Stimulated activated memory B cell treated with anti-CD40 and anti-IgM and Interleukin-4, amounts not matched to agents 10 μg/mL and 1 μg/mL and 100 μg/mL, for 72 hours (primary cell): ENCODE measurements at regions not wholly inside any gene's neighbourhood (a gene's known extent, or its start where the extent isn't known, plus 50 kb on each side); places are given as distances from the start of the nearest gene placed in this dataset.
"Not testable (repeated sequence)": the region's sequence is repeated elsewhere in the genome, so short reads cannot be mapped to it uniquely, and the experiment has no call there.

Experiments
- ATAC-seq: fragments of 150-1000 bp; cut with Tn5 transposase; 2 replicates; pipeline ENCODE4 v1.10.0; 2021
- H3K27ac Mint-ChIP-seq: one replicate; pipeline ENCODE4 v1.8.0; 2022; ENCODE audit warnings: mild to moderate bottlenecking, mixed read lengths
- H3K27me3 Mint-ChIP-seq: one replicate; pipeline ENCODE4 v1.8.0; 2022; ENCODE audit warnings: mixed read lengths
- H3K36me3 Mint-ChIP-seq: one replicate; pipeline ENCODE4 v1.8.0; 2022; ENCODE audit warnings: mixed read lengths
- H3K4me1 Mint-ChIP-seq: one replicate; pipeline ENCODE4 v1.8.0; 2022; ENCODE audit warnings: mixed read lengths
- H3K4me3 Mint-ChIP-seq: one replicate; pipeline ENCODE4 v1.8.0; 2022; ENCODE audit warnings: mild to moderate bottlenecking, moderate library complexity, mixed read lengths
- H3K9me3 Mint-ChIP-seq: one replicate; pipeline ENCODE4 v1.8.0; 2022; ENCODE audit warnings: mixed read lengths

DNA sequence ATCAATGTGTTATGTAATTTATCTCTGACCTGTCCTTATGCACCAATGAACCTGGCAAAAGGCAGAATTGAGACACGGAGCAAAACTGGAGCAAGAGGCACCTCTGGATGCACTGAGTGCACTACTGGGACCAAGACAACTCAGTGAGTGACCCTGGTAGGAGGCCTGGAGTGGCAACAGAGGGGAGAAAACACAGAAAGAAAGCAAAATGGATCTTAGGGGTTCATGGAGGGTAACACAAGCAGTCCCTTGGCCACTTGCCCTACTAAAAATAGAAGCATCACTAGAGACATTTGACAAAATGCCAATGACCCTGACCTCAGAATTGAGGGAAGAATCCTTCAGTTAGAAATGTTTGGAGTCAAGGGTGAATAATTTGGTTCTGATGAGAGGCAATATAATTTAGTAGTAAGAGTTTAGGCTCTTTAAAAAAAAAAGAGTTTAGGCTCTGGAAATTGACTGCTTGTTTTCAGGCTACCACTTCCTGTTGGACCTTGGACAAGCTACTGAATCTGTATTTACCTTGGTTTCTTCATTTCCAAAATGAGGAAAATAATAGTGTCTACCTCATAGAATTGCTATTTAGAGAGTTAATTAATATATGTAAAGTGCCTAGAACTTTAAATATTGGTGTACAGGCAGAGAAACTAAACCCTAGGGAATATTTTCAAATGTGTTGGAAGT lies 234.9 kb upstream of the TARS1 start:
- Mint-ChIP-seq H3K4me1 (no peaks in the 10 kb centered on the region), H3K4me3 (no peak overlapping the region), H3K27me3 (no peaks in the 10 kb centered on the region), H3K27ac (no peak overlapping the region), H3K9me3 (no peaks in the 10 kb centered on the region), H3K36me3 (no peaks in the 10 kb centered on the region)
- ATAC-seq, result no peak

DNA sequence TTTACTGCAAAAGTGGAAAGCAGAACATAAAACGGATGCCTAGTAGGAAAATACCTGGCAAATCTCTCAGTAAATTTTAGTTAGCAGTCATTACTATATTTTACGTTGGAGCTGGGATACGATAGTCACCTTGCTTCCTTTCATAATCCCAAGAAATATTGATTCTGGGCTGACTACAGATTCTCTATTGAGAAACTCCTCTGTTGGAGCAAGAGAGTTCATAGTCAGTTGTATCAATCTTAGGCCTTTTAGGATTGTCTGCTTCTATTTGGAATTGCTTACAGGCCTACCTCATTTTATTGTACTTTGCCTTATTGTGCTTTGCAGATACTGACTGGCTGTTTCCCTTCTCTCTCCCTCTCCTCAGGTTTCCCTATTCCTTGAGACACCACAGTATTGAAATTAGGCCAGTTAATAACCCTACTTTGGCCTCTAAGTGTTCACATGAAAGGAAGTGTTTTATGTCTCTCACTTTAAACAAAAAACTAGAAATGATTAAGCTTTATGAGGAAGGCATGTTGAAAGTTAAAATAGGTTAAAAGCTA lies 233.7 kb upstream of the TARS1 start:
- H3K4me3 Mint-ChIP-seq, result no peak overlapping the region
- H3K4me1 Mint-ChIP-seq, result no peaks in the 10 kb centered on the region
- no peaks in the 10 kb centered on the region for H3K9me3 Mint-ChIP-seq
- H3K27me3 Mint-ChIP-seq, result no peaks in the 10 kb centered on the region
- H3K36me3 Mint-ChIP-seq, result no peaks in the 10 kb centered on the region
- H3K27ac Mint-ChIP-seq, result no peak overlapping the region
- no peak for ATAC-seq

GRCh38 chr5:33209252-33209651 lies 231.5 kb upstream of the TARS1 start:
- H3K9me3 Mint-ChIP-seq, result no peaks in the 10 kb centered on the region
- no peak for ATAC-seq
- no peaks in the 10 kb centered on the region for H3K4me1 Mint-ChIP-seq
- no peak overlapping the region for H3K27ac Mint-ChIP-seq
- no peaks in the 10 kb centered on the region for H3K36me3 Mint-ChIP-seq
- H3K4me3 Mint-ChIP-seq, result no peak overlapping the region
- H3K27me3 Mint-ChIP-seq, result no peaks in the 10 kb centered on the region

DNA sequence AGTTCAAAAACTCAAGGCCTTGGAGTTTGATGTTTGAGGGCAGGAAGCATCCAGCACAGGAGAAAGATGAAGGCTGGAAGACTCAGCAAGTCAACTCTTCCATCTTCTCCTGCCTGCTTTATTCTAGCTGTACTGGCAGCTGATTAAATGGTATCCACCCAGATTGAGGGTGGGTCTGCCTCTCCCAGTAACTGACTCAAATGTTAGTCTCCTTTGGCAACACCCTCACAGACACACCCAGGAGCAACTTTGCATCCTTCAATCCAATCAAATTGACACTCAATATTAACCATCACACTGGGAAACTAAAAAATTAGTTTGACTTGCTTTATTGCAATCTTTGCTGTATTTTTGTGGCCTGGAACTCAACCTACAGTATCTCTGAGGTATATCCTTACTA lies 230.5 kb upstream of the TARS1 start:
- H3K9me3 Mint-ChIP-seq, H3K4me1 Mint-ChIP-seq, H3K36me3 Mint-ChIP-seq, ATAC-seq, H3K4me3 Mint-ChIP-seq, H3K27me3 Mint-ChIP-seq, H3K27ac Mint-ChIP-seq: not testable (repeated sequence)

- Mint-ChIP-seq H3K4me1 (no peaks in the 10 kb centered on the region), H3K36me3 (no peaks in the 10 kb centered on the region), H3K27ac (no peak overlapping the region), H3K9me3 (no peaks in the 10 kb centered on the region), H3K27me3 (no peaks in the 10 kb centered on the region), H3K4me3 (no peak overlapping the region)
- ATAC-seq, result no peak
Measured at GRCh38 chr5:33210978-33211377, 229.8 kb upstream of the TARS1 start.

GRCh38 chr5:33212439-33212838 lies 228.3 kb upstream of the TARS1 start:
- no peaks in the 10 kb centered on the region for H3K4me1 Mint-ChIP-seq
- H3K9me3 Mint-ChIP-seq, result no peaks in the 10 kb centered on the region
- no peak for ATAC-seq
- H3K27me3 Mint-ChIP-seq, result no peaks in the 10 kb centered on the region
- H3K36me3 Mint-ChIP-seq, result no peaks in the 10 kb centered on the region
- H3K4me3 Mint-ChIP-seq, result no peak overlapping the region
- no peak overlapping the region for H3K27ac Mint-ChIP-seq

DNA sequence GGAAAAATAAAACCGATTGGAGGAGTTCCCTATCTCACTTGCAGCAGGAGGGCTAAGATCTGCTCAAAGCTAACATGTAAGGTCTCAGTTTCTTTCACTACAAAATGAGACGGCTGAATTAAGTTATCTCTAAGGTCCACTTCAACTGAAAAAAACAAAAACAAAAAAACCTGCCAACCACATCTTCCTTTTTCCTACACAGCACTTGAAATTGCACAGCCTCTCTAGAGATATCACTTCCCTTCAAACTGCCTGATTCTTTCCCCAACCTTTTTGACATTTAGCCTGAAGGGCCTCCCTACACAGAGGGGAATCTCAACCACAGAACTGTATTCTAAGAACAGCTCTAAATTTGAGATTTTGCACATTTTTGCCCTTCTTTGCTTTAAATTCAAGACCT lies 227.9 kb upstream of the TARS1 start:
- no peak overlapping the region for H3K4me3 Mint-ChIP-seq
- H3K9me3 Mint-ChIP-seq, result no peaks in the 10 kb centered on the region
- no peaks in the 10 kb centered on the region for H3K36me3 Mint-ChIP-seq
- H3K27ac Mint-ChIP-seq, result no peak overlapping the region
- ATAC-seq, result no peak
- no peaks in the 10 kb centered on the region for H3K27me3 Mint-ChIP-seq
- no peaks in the 10 kb centered on the region for H3K4me1 Mint-ChIP-seq

DNA sequence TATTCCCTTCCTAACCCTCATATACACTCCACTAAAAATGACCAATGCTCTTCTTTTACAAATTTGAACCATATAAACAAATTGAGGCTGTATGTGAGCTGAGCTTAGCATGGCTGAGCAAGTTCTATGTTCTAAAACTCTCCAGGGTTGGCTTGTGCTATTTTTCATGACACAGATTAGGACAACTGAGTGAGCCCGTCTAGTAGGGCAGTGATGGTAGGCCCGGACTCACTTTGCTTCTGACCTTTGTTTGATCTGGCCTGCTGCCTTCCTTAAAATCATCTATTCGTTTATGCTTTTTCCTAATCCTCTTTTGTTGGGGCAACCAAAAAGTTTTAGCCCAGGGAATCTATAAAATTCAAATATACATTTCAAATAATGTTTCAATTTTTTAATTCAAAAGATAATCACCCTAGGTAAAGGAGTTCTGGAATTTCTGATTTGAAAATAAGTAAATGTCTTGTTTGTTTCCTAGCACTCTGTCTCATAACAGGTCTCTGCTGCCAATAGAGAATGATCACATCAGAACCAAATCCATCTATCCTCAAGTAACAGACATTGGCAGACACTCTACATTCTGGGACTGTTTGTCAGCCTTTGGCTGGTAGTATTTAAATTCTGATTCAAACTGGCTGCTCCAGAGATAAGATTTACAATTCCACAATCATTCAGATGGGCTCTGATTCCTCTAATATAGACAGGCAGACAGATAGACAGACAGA lies 217.0 kb upstream of the TARS1 start:
- Mint-ChIP-seq H3K4me3 (no peak overlapping the region), H3K36me3 (no peaks in the 10 kb centered on the region), H3K9me3 (peaks cover 4% of the 10 kb centered on the region), H3K27me3 (peaks cover 2% of the 10 kb centered on the region), H3K4me1 (no peaks in the 10 kb centered on the region), H3K27ac (no peak overlapping the region)
- ATAC-seq, result no peak

DNA sequence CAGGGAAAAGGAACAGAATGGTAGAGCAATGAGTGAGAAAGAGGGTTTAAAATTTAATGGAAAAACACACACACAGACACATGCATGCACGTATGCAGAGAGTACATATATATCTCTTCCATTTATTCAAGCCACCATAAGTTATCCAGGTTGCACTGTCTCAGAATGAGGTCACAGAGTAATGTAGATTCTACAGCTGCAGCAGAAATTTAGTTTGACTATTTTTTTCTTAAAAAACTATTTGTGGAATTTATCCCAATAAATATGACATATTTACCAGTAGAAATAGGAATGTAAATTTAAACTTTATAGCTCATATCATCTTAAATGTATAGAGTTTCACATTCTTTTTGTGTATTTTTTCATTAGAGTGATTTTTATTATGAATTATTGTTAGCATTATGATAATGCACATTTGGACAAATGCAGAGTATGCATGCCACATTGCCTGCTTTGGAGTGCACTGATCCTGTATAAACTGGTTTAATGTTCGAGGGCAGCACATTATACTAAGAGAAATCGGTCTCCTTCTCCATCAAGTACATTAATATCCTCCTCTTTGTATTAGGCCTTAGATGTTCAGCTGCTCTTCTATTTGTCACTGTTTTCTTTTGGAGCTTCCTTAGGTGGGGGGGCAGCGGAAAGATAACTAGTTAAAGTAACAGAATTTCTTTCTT lies 216.3 kb upstream of the TARS1 start:
- Mint-ChIP-seq H3K4me3 (no peak overlapping the region), H3K4me1 (no peaks in the 10 kb centered on the region), H3K9me3 (peaks cover 4% of the 10 kb centered on the region), H3K36me3 (no peaks in the 10 kb centered on the region), H3K27ac (no peak overlapping the region), H3K27me3 (peaks cover 9% of the 10 kb centered on the region)
- ATAC-seq, result no peak

GRCh38 chr5:33227247-33227646 lies 213.5 kb upstream of the TARS1 start:
- H3K36me3 Mint-ChIP-seq, result no peaks in the 10 kb centered on the region
- peaks cover 4% of the 10 kb centered on the region for H3K9me3 Mint-ChIP-seq

GRCh38 chr5:33227746-33228145 lies 213.0 kb upstream of the TARS1 start:
- Mint-ChIP-seq H3K4me3 (no peak overlapping the region), H3K27ac (no peak overlapping the region), H3K27me3 (peaks cover 9% of the 10 kb centered on the region), H3K4me1 (no peaks in the 10 kb centered on the region), H3K9me3 (peaks cover 4% of the 10 kb centered on the region), H3K36me3 (no peaks in the 10 kb centered on the region)
- ATAC-seq, result no peak

More at GRCh38 chr5:33227247-33227646, 213.5 kb upstream of the TARS1 start:
- ATAC-seq, result no peak
- H3K27me3 Mint-ChIP-seq, result peaks cover 9% of the 10 kb centered on the region
- no peaks in the 10 kb centered on the region for H3K4me1 Mint-ChIP-seq
- no peak overlapping the region for H3K27ac Mint-ChIP-seq
- H3K4me3 Mint-ChIP-seq, result no peak overlapping the region

GRCh38 chr5:33228149-33228548 lies 212.6 kb upstream of the TARS1 start:
- H3K27me3 Mint-ChIP-seq, result peaks cover 9% of the 10 kb centered on the region
- no peaks in the 10 kb centered on the region for H3K36me3 Mint-ChIP-seq
- no peak overlapping the region for H3K27ac Mint-ChIP-seq
- no peak overlapping the region for H3K4me3 Mint-ChIP-seq
- no peaks in the 10 kb centered on the region for H3K4me1 Mint-ChIP-seq
- no peak for ATAC-seq
- peaks cover 4% of the 10 kb centered on the region for H3K9me3 Mint-ChIP-seq

DNA sequence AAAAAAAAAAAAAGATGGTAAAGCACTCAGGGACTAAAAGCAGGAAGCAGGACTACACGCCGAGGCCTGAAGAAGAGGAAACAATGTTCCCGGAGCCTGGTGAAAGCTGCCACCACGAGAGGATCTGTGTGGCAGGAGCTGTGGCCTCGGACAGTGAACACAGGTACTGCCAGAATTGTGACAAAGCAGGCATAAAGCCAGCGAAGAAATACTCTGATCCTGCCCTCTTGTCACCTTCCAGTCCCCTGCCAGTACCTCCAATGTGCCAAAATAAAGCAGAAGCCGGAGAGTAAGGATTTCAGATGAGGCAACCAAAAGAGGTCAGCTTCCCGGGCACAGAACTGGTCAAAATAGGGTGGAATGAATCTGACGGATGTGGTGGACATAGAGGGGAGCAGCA lies 211.5 kb upstream of the TARS1 start:
- ATAC-seq, result no peak
- no peak overlapping the region for H3K4me3 Mint-ChIP-seq

DNA sequence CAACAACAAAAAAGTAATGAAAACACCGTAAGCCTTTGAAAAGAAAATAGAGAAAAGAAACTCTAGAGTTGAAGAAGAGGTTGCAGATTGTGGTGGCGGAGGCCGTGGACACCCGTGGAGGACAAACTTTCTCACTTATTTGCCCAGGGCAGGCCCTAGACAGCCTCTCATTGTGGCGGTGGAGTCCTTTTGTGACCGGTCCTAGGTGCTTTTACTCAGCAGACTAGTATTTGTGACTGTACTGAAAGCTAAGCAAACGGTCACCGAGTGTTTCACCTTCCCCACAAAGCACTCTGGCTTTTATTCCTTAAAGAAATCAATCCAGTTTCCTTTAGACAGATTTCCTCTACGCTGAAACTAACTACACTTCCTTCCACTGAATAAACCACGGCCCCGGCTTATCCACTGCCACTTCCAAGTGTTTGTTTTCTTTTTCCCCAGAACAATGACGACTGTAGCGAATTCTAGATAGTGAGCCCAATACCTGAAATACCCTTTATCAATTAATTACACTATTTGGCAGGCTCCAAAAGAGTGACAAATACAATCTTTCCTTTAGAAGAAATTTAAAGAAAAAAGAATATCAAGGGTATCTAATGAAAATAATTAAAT lies 210.2 kb upstream of the TARS1 start:
- Mint-ChIP-seq H3K27me3 (peaks cover 9% of the 10 kb centered on the region), H3K36me3 (no peaks in the 10 kb centered on the region), H3K9me3 (peaks cover 3% of the 10 kb centered on the region), H3K4me3 (no peak overlapping the region), H3K27ac (no peak overlapping the region), H3K4me1 (peaks cover under 1% of the 10 kb centered on the region)
- ATAC-seq, result no peak

More for the DNA sequence above, 211.5 kb upstream of the TARS1 start:
- H3K36me3 Mint-ChIP-seq, result no peaks in the 10 kb centered on the region
- peaks cover 9% of the 10 kb centered on the region for H3K27me3 Mint-ChIP-seq
- H3K27ac Mint-ChIP-seq, result no peak overlapping the region
- H3K9me3 Mint-ChIP-seq, result peaks cover 4% of the 10 kb centered on the region
- H3K4me1 Mint-ChIP-seq, result no peaks in the 10 kb centered on the region

DNA sequence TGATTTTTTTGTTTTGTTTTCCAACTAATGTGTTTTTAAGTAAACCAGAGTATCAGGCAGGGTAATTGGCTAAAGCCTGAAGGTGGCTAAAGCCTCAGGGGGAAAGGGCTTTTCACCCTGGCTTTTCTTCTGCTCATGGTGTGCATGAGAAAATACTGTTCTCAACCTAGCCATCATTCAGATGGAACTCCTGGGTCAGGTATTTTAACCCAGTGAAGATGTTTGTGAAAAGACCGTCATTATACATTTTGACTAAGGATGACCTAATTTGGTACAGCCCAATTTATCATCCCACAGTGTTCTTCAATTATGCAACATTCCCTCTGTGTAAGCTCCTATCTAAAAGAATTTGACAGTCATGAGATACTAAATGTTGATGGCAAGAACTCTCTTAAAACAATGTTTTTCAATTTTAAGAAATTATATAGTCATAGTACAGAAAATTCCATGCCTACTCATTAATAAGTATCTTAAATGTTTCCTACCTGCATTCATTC lies 209.5 kb upstream of the TARS1 start:
- Mint-ChIP-seq H3K9me3 (no peaks in the 10 kb centered on the region), H3K27me3 (peaks cover 9% of the 10 kb centered on the region), H3K4me3 (no peak overlapping the region), H3K27ac (no peak overlapping the region), H3K36me3 (no peaks in the 10 kb centered on the region), H3K4me1 (peaks cover 8% of the 10 kb centered on the region)
- no peak for ATAC-seq
